Fibroblast of villous mesenchyme (primary cell): ENCODE measurements at regions not wholly inside any gene's neighbourhood (a gene's known extent, or its start where the extent isn't known, plus 50 kb on each side); places are given as distances from the start of the nearest gene placed in this dataset.
"Not testable (repeated sequence)": the region's sequence is repeated elsewhere in the genome, so short reads cannot be mapped to it uniquely, and the experiment has no call there.

Experiments
- DNase-seq: peaks from one replicate; pipeline ENCODE4 v3.0.0-alpha.2; 2010; ENCODE audit warnings: low read depth
- H3K4me3 ChIP-seq: 2 replicates; pipeline ENCODE4 v1.5.1; 2011; ENCODE audit warnings: low read depth, mild to moderate bottlenecking, low read length
- TF ChIP-seq, protein P1 (sequence below): IDR thresholded peaks from 2 replicates; pipeline ENCODE4 v1.5.1; 2012; ENCODE audit warnings: low read depth, mild to moderate bottlenecking, low read length; ENCODE audit not compliant: insufficient read depth

DNA sequence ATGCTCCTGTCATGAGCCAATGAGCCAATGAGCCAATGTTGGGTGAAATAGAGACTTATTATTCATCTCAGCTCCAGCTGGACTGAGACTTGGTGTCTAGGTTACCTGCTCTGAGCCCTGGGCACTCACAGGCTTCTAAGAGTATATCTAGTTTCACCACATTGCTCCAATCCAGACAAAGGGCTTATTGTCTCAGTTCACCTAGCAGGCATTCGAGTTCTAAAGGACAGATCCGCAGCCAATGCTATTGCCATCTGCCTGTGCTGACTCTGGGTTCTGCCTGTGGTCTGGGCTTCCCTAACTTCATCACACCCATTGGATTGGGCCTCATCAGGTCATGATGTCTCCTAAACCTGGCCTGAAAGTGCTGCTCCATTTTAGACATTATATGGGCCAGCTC is 66.1 kb upstream of the HS3ST4 start:
- DNase-seq: no peak
- TF ChIP-seq, protein P1, sequence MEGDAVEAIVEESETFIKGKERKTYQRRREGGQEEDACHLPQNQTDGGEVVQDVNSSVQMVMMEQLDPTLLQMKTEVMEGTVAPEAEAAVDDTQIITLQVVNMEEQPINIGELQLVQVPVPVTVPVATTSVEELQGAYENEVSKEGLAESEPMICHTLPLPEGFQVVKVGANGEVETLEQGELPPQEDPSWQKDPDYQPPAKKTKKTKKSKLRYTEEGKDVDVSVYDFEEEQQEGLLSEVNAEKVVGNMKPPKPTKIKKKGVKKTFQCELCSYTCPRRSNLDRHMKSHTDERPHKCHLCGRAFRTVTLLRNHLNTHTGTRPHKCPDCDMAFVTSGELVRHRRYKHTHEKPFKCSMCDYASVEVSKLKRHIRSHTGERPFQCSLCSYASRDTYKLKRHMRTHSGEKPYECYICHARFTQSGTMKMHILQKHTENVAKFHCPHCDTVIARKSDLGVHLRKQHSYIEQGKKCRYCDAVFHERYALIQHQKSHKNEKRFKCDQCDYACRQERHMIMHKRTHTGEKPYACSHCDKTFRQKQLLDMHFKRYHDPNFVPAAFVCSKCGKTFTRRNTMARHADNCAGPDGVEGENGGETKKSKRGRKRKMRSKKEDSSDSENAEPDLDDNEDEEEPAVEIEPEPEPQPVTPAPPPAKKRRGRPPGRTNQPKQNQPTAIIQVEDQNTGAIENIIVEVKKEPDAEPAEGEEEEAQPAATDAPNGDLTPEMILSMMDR: no peak
- H3K4me3 ChIP-seq: no peak overlapping the region

DNA sequence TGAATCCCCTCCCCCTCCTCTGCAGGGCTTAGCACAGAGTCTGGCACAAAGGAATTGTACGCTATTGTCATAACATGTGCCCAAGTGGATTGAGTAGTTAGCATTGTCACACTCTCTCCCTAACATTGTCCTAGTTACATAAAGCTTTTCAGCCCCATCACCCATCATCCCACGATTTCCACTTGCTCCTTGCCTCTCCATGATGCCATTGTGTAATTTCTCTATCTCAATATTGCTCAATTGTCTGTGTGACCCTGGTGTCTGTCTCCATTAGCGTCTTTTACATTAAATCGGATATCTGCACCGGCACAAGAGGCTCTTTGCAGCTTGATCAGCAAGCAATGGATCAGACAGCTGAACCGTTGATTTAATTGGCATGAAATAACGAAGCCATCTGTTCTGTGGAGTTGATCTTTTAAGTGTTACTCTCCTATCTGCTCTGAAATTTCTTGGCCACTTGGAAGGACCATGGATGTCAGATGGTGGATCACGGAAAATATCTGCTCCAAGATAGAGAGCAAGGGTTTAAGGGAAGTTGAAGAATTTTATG is 77.0 kb upstream of the HS3ST4 start:
- TF ChIP-seq, protein P1: no peak
- DNase-seq: no peak
- H3K4me3 ChIP-seq: no peak overlapping the region

DNA sequence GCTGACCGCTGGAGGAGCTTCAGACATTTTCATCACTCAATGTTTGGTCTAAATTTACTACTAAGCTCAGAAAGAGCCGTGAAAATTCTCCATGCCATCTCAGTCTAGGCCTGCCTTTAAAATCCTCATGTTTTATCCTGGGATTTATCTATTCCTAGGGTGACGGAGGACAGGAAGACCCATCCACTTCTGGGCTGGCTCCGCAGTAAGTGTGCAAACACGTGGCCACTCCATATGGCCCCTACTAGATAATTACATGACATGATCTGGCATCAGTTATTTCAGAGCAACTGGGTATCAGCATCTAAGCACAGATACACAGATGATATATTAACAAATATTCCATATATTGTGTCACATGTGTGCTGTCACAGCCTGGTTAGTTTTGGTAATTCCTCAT is 77.8 kb upstream of the HS3ST4 start:
- no peak for DNase-seq
- TF ChIP-seq, protein P1: no peak
- H3K4me3 ChIP-seq: no peak overlapping the region

DNA sequence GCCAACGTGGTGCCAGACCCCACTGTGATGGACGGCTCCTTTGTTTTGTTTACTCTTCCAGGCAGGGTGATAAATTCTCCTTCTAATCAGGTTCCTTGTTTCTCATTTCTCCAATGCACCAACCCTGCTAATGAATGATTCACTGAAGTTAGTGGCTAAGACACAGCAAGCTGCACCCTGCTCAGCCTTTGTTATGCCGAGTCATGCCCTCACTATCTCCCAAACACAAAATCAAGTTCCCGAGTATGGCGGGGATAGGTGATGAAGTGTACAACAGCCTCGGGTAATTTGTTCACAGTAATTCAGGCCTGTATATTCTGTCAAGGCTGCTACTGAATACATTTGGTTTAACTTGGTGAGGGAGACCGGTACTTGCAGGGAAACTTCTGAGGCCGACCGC is 83.8 kb upstream of the HS3ST4 start:
- TF ChIP-seq, protein P1: no peak
- no peak for DNase-seq
- no peak overlapping the region for H3K4me3 ChIP-seq

DNA sequence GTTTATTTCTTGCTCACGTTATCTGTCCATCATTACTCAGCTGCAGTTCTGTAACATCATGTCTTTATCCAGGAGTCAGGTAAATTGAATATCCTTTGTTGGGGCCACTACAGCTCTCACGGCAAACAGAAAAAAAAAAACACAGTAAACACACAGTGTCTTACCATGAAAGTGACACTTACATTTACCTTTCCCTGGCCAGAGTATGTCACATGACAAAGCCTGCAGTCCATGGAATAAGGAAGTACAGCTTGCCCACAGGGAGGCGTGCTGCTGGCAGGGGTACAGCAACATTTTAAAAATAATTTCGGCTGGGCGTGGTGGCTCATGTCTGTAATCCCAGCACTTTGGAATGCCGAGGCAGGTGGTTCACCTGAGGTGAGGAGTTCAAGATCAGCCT is 85.7 kb upstream of the HS3ST4 start:
- DNase-seq: no peak
- TF ChIP-seq, protein P1: no peak
- H3K4me3 ChIP-seq: no peak overlapping the region

DNA sequence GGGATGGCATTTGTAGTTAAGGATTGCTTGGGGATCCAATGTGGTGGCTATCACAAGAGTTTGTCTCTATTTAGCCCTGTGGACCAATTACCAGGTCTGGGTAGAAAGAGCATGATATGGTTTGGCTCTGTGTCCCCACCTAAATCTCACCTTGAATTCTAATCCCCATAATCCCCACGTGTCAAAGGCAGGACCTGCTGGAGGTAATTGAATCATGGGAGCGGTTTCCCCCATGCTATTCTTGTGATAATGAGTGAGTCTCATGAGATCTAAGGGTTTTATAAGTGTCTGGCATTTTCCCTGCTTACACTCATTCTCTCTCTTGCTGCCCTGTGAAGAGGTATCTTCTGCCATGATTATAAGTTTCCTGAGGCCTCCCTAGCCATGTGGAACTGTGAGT is 86.4 kb upstream of the HS3ST4 start:
- DNase-seq: no peak
- TF ChIP-seq, protein P1: no peak
- H3K4me3 ChIP-seq: no peak overlapping the region

DNA sequence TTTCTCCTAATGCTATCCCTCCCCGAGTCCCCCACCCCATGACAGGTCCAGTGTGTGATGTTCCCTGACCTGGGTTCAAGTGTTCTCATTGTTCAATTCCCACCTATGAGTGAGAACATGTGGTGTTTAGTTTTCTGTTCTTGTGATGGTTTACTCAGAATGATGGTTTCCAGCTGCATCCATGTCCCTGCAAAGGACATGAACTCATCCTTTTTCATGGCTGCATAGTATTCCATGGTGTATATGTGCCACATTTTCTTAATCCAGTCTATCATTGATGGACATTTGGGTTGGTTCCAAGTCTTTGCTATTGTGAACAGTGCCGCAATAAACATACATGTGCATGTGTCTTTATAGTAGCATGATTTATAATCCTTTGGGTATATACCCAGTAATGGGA is 90.5 kb upstream of the HS3ST4 start:
- not testable (repeated sequence) for DNase-seq, H3K4me3 ChIP-seq
